MM.1S (cell line): ENCODE measurements at regions not wholly inside any gene's neighbourhood (a gene's known extent, or its start where the extent isn't known, plus 50 kb on each side); places are given as distances from the start of the nearest gene placed in this dataset.

Experiments
- CTCF ChIP-seq: fragments of 300-600 bp; sonication (generic); IDR thresholded peaks from 2 replicates; pipeline ENCODE4 v1.5.1; 2016; ENCODE audit warnings: antibody characterized with exemption, low read length, mixed read lengths
- EZH2 ChIP-seq: fragments of 300-600 bp; sonication (generic); optimal IDR thresholded peaks from 2 replicates; pipeline ENCODE3; 2017; ENCODE audit warnings: low read depth, mild to moderate bottlenecking, antibody characterized with exemption, low read length, mixed read lengths
- EZH2phosphoT487 ChIP-seq: fragments of 300-600 bp; sonication (generic); IDR thresholded peaks from 2 replicates; pipeline ENCODE4 v1.6.1; 2018; ENCODE audit warnings: antibody characterized with exemption, low read length

- no peak for TF ChIP-seq EZH2phosphoT487
- no peak for TF ChIP-seq CTCF
- no peak for TF ChIP-seq EZH2
These were observed 457.7 kb downstream of the EFNA5 start for GRCh38 chr5:107213025-107213424.
